Hematopoietic multipotent progenitor cell treated with erythropoietin and hydrocortisone succinate and interleukin-3 and kit ligand, for 15 days (in vitro differentiated cells): ENCODE measurements at regions not wholly inside any gene's neighbourhood (a gene's known extent, or its start where the extent isn't known, plus 50 kb on each side); places are given as distances from the start of the nearest gene placed in this dataset.
"Not testable (repeated sequence)": the region's sequence is repeated elsewhere in the genome, so short reads cannot be mapped to it uniquely, and the experiment has no call there.

Source experiments
- DNase-seq: peaks from one replicate; pipeline ENCODE4 v3.0.0-alpha.2; 2015; ENCODE audit warnings: low spot score

DNA sequence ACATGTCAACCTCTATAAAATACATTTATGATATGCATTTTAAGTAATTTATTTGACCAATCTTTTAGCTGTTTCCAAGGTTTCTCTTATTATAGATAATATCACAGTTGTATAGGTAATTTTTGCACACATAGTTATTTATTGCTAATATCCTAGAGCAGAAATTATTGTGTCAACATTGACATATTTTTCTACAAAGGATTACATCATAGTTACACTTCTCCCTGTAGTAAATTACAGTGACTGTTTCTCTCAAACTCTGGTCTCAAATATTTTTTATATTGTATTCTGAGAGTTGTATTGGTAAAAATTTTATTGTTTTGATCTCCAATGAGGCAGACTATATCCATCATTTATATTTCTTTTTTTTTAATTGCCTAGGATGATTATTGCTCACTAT lies 714.4 kb upstream of the CDH6 start:
- DNase-seq = no peak

DNA sequence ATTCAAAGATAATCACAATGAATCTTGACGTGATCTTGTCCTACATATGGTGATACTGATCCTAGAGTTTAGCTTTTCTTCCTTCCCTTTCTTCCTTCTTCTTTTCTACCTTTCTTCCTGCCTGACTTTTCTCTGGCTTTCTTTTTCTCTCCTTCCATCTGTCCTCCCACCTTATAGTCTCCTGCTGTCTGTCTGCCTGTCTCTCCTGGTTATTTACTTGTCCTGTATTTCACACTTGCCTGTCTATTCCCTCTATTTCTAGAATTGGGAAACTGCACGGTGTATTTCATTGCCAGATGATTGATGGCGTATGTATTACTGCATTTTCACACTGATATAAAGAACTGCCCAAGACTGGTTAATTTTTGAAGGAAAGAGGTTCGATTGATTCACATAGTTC lies 718.1 kb upstream of the CDH6 start:
- no peak for DNase-seq

DNA sequence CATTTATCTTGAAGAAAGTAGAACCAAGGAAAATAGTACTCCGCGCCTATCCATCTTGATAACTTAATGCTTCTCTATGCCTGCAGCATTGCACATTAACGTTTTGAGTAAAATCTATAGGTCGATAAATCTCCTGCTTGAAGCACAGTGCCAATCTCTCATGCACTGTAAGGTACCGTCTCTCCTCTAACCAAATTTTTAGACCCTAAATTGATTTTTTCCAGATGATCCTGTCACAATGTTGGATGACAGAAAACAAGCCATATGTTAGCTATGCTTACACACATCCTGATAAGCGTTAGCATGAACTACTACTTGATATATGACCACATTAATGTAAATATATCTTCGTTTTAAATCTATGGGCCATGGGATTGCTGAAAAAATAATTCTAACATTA lies 723.8 kb upstream of the CDH6 start:
- no peak for DNase-seq

DNA sequence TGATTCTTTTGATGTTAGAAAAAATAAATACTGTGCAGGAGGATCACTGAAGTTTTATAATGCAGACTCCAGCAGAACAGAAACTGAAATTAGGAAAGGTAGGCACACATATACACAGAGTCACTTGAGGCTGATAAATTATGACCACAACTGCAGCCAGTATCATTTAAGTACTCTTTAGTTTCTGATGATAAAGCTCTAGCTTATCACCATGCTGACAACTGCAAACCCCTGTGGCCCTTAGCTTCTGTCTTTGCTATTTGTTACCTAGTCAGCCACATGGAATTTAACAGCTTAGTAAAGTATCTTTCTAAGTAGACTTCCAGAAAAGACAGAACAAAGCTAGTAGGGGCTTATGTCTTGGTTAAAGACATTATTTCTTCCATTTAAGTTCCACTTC lies 734.8 kb upstream of the CDH6 start:
- DNase-seq = no peak

DNA sequence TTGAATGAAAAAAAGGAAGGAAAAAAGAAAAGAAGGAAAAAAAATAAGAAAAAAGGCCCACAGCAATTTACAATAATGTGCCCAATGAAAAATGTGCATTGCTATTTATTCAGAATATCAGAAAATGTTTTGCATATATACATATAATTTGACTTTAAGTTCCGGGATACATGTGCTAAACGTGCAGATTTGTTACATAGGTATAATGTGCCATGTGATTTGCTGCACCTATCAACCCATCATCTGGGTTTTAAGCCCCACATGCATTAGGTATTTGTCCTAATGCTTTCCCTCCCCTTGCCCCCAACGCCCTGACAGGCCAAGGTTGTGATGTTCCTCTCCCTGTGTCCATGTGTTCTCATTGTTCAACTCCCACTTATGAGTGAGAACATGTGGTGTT lies 738.0 kb upstream of the CDH6 start:
- not testable (repeated sequence) for DNase-seq

DNA sequence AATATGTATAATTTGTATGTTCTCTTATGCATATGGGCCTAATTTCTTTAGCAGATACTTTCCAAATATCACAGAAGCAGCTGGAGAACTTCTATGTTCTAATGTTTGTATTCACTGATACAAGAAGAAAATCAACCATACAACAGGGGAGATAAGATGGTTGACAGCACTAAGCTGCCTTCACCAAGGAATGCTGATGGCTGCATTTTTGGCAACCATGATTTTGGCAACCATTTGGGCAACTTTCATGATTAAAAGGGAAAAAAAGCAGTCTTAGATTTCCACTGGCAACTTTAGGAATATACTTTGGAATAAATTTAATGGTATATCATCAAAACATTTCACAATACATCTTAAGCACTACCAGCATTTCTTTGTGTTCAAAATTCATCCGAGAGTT lies 740.3 kb upstream of the CDH6 start:
- no peak for DNase-seq

DNA sequence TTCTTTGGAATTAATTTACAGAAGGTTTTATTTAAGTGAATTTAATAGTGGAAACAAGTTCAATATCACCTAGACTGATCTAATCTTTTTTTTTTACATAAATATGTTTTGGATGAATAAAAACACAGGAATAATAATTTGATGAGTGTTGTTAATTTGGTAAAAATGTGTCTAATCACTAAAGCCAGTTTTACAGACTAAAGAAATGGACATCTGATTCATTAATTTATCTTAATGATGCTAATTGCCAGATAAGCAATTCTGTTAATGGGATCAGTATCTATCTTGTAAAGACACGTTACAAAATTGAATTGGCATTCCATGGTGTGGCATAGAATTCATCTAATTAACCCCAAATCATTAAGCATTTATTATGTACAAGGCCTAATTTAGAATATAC lies 743.3 kb upstream of the CDH6 start:
- DNase-seq = no peak

DNA sequence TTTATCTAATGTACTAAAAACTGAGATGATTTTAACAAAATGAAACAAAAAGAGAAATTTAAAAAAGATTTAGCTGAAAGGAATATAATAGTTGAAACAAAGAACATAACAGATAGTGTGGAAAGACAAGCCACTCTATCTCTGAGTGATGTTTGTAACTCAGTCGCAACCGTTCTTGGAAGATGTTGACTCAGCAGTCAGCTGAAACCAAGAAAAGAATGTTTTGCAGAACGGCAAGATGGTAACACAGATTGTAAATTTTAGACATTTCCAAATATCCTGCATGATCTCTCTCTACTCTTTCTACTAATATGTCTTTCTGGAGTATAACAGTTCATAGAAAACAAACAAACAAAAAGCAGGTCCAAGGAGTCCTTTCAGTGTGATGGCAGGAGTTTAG lies 746.1 kb upstream of the CDH6 start:
- DNase-seq = no peak

DNA sequence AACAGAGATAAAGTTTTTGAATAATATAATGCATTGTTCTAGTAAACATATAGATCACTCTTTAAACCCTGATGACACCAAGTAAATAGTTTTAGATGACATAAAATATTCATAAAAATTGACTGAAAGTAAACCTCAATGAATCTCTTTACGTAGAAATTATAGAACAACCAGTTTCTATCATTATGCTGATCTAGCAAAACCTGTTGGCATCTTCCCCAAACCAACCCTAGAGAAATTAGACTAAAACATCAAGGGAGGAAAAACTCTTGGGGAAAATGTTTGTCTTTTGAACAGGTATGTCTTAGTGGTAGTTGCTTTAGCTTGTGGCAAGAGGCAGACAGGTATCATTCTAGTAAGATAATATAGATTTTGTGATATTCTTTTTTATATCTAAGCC lies 747.0 kb upstream of the CDH6 start:
- DNase-seq = no peak

DNA sequence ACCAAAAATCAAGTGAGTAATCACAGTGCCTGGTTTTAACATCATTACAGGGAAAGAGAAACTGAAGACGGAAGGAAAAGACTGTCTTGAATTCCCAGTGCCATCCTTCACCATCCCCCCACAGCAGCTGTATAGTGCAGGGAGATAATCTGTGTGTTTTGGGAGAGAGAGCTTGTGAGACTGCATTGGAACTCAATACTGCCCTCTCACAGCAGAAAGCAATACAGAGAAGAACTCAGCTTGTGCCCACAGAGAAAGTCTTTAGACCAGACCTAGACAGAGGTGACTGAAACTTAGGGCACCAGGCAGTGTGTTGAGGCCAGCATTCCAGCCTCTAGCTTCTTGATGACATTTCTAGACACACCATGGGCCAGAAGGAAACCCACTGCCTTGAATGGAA lies 754.7 kb upstream of the CDH6 start:
- DNase-seq = no peak

DNA sequence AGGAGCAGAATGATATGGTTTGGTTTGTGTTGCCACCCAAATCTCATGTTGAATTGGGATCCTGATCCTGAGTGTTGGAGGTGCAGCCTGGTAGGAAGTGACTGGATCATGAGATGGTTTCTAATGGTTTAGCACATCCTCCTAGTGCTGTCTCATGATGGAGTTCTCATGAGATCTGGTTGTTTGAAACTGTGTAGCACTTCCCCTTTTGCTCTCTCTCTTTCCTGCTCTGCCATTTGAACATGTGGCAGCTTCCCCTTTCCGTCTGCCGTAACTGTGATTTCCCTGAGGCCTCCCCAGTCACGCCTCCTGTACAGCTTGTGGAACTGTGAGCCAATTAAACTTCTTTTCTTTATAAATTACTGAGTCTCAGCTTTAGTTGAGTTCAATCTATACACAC lies 756.8 kb upstream of the CDH6 start:
- no peak for DNase-seq

DNA sequence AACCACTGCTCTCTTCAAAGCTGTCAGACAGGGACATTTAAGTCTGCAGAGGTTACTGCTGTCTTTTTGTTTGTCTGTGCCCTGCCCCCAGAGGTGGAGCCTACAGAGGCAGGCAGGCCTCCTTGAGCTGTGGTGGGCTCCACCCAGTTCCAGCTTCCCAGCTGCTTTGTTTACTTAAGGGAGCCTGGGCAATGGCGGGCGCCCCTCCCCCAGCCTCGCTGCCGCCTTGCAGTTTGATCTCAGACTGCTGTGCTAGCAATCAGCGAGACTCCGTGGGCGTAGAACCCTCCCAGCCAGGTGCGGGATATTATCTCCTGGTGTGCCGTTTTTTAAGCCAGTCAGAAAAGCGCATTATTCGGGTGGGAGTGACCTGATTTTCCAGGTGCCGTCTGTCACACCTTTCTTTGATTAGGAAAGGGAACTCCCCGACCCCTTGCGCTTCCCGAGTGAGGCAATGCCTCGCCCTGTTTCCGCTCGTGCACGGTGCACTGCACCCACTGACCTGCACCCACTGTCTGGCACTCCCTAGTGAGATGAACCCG lies 764.5 kb upstream of the CDH6 start:
- DNase-seq = not testable (repeated sequence)

DNA sequence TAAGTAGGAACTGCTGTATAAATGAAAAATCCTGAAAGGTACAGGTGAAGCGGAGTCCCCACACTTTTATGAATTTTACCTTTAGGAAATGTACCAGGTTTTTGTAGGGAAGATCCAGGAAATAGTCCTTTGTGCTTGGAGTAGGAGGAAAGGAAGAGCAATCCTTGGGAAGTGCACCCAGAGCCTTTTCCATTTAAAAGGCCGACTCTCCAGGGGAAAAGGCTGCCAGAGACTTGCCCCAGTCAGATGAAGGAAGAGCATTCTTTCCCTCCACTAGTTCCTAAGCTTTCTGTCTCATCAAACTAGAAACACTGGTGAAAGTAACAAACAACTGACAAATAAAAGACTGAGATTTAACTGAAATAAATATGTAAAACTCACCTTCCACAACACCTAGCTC lies 779.4 kb upstream of the CDH6 start:
- no peak for DNase-seq

DNA sequence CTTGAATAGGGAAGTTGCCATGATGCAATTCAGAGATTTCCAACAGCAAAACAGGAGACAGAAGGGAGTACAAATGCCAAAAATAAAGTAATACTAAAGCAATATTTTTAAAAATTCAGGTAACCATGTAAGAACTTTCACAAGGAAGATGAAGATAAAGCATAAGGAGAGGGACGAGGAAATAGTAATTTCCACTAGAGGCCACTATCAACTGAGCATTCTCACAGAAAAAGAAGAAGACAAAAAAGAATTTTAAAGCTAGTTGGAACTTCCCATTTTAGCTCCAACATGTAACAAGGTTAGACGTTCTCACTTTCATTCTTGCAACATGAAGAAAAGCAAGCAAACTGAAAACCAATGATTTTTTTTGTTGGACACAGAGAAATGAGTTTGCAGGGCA lies 779.9 kb upstream of the CDH6 start:
- DNase-seq = no peak

DNA sequence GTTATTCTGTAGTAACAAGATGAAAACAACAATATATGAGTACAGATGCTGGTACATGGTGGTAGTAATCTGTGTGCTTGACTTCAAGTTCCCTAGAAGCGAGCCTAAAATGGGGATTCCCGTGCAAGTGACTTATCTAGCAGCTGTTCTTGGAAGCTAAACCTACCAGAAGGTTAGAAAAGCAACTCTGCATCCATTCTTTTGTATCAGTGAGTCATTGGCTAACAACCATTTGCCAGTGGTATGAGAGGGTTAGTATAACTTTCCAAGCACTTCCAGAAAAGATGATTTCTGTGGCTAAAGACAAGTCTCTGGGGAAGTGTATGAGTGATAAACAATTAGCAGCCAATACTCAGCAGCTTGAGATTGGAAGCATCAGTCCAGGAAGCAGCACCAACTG lies 787.7 kb upstream of the CDH6 start:
- DNase-seq = no peak

DNA sequence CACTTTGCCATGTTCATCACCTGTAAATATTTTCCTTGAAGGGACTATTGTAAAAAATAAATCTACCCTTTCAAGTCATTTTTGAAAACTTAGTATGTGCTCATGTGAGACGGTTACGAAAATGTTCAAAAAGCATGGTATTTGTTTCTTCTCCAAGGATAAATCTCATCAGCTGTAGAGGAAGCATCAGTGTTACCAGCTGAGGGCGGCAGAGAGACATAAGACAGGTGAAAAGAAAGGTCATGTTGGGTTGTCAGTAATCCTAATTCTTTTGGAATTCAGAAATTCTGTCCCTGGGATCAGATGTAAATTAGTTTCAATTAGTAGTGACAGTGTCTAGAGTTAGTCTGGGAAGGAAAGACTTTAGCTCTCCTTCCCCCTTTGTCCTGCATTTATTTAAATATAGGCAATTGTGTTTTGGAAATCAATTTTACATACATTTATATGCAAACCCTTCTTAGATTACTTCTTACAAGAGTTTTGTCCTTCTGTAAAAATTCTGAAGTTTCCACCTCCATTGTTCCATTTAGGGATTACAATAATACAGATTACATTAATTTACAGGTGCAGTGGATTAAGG lies 791.9 kb upstream of the CDH6 start:
- no peak for DNase-seq

DNA sequence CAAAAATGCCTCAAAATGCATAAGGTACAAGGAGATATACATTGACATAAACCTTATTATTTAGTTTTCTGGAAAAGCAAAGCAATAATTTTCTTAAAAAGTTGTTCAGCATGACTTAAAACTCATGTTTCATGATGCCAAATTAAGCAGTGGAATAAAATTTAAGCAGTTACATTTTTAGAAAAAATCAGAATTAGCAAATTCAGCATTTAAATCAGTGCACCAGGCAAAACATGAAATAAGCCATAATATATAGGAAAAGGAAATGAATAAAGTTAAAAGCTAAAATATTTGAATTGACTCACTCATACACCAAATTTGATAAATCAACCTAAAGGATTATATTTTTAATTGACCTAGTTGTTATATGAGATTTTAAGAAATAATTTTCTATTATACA lies 795.1 kb upstream of the CDH6 start:
- DNase-seq = no peak

DNA sequence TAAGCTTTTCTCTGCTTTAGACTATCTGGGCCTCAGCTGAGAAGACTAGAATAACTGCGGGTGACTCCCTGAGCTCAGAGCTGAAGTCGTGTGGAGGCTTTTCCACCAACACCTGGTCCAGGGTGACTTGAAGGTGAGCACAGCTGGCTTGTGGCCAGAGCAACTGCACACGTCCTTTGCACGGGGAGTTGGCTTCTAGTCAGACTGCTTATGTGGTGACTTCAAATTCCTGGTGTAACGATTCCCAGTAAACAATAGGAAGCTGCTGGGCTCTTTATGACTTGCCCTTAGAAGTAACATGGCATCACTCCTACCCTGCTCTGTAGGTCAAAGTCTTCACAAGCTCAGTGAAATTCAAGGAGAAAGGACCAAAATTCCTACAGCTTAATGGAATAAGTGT lies 800.6 kb upstream of the CDH6 start:
- no peak for DNase-seq

DNA sequence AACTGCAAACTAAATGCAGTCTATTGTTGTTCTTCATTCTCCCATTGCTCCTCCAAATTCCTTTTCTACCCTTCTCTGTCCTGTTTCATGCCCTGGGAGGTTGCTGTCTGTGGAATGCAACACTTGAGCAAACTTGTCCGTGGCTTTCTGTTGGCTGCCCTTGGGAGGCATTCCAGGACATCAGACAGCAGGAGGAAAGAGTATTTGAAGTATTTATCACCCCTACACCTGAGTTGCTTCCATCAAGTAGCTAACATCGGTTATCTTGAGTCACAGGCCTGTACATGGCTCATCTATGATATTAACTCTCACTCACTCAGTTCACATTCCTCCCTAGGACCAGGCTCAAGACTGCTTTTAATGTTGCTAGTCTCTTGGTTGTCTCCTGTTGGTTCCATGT lies 803.4 kb upstream of the CDH6 start:
- no peak for DNase-seq

DNA sequence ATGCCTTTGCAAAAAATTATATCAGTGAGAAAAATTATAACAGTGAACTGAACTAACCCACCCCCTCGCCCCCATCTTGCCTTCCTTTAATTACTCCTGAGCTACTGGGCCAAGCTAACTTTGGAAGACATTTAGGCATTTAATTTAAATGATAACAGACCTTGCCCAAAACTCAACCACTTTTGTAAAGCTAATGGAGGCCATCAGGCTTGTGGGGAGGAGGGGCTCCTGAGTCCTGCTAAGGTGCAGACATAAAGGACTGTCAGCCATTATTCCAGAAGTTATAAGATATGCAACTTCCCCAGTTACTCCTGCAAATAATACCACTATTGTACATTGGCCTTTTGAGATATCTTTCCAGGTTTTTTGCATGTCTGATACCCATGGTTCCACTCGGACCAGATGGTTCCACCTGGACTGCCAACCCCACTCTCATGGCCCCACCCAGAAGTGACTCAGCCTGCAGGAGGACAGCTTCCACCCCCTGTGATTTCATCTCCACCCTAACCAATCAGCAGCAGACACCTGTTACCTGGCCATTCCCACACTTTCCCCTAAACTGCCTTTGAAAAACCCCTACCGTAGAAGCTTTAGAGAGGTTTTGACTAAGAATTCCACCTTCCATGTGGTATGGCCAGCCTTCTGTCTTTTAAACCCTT lies 805.4 kb upstream of the CDH6 start:
- DNase-seq = no peak

DNA sequence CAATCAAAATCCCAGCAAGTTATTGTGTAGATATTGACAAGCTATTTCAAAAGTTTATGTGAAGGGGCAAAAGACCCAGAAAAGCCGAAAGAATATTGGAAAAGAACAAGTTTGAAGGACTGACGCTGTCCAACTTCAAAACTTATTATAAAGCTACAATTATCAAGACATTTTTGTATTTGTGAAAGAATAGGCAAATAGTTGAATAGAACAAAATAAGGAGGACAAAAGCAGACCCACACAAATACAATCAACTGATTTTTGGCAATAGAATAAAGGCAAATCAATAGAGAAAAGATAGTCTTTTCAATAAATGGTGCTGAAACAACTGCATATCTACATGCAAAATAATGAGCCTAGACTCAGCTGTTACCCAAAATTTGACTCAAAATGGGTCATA lies 807.7 kb upstream of the CDH6 start:
- no peak for DNase-seq

DNA sequence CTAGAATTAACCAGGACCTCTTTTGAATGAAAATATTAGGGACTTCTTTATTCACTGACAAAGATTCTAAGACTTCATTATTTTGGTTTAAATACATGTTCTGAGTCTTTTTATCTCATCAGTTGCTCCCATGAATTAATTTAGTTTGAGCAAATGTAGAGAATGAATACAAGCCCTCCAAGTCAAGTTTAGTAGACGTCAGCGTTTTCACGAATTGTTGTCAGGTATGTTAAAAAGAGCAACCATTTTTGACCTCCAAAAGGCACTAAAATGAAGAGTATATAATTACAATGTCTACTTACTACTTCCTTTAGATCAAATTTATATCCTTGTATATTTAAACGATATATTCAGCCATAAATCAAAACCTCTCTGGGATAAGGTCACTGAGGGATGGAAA lies 809.3 kb upstream of the CDH6 start:
- DNase-seq = no peak

DNA sequence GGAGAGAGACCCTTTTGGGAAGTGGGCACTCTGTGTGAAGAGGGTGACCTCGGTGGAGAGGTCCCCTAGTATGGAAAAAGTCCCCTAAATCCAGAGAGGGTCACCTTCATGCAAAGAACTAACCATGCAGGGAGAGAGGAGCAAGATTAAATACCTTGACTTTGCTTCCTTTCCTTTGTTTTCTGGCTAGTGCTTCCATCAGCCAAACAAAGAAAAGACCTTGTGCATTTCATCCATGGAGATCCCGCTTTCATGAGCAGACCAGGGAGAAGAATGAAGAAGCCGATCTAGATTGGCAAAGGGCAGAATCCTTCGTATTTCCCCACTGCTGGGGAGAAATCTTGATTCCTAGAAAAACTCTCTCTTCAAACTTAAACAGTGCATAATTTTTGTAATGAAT lies 813.3 kb upstream of the CDH6 start:
- DNase-seq = no peak

DNA sequence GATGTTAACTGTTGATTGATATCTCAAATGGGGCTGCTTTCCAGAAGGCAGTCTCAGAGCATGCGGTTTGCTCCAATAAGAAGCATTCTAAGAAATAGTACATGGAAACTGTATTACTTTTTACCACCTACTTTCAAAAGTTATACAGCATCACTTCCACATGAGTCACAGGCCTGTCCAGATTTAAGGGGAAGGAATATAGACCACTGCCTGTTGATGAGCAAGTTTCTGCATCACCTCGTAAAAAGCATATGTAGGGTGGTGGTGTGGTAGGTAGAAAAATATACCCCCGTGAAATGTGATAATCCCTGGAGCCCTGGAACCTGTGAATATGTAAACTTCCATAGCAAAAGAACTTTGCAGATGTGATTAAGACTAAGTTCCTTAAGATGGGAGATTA lies 816.6 kb upstream of the CDH6 start:
- DNase-seq = no peak
